ENCODE measurements at regions not wholly inside any gene's neighbourhood (a gene's known extent, or its start where the extent isn't known, plus 50 kb on each side); places are given as distances from the start of the nearest gene placed in this dataset.

DNA sequence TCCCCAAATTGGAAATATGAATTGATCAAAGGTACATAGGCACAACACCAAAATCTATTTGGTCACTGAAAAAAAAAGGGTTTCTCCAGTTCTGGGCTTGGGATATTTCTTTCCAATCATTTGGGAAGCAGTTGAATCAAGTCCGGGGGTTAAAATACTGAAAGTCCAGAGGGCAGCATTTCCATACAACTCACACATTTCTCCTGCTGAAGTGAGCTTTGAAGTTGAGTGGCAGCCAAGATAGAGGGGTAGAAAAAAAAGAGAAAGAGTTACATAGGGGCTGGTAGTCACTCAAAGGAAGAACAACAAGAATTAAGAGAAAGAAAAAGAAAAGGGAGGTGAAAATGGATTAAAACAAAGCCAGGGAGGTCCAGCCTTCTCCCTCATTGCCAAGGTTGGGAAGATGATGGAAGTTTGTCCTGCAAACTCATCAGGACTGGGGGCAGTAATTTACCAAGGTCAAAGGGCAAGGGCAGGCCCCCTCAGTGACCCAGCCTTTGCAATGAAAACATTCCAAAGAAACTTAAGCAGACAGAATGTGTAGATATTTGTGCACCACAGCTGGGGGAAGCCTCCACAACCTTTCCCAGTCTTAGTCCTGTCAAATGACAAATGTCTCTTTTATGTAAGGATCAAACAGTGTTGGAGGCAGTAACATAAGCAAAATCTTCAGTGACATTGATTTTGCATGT, 525.3 kb upstream of the JARID2 start (continued):
- TF ChIP-seq, protein P1, sequence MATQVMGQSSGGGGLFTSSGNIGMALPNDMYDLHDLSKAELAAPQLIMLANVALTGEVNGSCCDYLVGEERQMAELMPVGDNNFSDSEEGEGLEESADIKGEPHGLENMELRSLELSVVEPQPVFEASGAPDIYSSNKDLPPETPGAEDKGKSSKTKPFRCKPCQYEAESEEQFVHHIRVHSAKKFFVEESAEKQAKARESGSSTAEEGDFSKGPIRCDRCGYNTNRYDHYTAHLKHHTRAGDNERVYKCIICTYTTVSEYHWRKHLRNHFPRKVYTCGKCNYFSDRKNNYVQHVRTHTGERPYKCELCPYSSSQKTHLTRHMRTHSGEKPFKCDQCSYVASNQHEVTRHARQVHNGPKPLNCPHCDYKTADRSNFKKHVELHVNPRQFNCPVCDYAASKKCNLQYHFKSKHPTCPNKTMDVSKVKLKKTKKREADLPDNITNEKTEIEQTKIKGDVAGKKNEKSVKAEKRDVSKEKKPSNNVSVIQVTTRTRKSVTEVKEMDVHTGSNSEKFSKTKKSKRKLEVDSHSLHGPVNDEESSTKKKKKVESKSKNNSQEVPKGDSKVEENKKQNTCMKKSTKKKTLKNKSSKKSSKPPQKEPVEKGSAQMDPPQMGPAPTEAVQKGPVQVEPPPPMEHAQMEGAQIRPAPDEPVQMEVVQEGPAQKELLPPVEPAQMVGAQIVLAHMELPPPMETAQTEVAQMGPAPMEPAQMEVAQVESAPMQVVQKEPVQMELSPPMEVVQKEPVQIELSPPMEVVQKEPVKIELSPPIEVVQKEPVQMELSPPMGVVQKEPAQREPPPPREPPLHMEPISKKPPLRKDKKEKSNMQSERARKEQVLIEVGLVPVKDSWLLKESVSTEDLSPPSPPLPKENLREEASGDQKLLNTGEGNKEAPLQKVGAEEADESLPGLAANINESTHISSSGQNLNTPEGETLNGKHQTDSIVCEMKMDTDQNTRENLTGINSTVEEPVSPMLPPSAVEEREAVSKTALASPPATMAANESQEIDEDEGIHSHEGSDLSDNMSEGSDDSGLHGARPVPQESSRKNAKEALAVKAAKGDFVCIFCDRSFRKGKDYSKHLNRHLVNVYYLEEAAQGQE (IDR thresholded peaks at IDR 0.05; ENCODE audit: low read depth, low read length): no peak
- no peak for TF ChIP-seq JUND (IDR thresholded peaks at IDR 0.05; ENCODE audit: low read depth, low read length)
- no peak for TF ChIP-seq POLR2AphosphoS2 (IDR thresholded peaks at IDR 0.05; ENCODE audit: low read depth, low read length)
- peak; percentile 25; the same call in 1 of the 2 replicates for TF ChIP-seq NR2C1 (IDR thresholded peaks at IDR 0.05)
- TF ChIP-seq ZNF622 (IDR thresholded peaks at IDR 0.05): no peak
- TF ChIP-seq STAT1 (conservative IDR thresholded peaks at IDR 0.05): no peak
- no peak for TF ChIP-seq BMI1 (IDR thresholded peaks at IDR 0.05; ENCODE audit: borderline replicate concordance)
- TF ChIP-seq EGR1 (IDR thresholded peaks at IDR 0.05; ENCODE audit: borderline replicate concordance in 1 of 2, low read depth in 2 of 2, low read length in 2 of 2): no peak
- no peak for TF ChIP-seq ZSCAN29 (IDR thresholded peaks at IDR 0.05)
- TF ChIP-seq SMAD5 (IDR thresholded peaks at IDR 0.05; ENCODE audit: low read depth): no peak

Measured in GM12878 (cell line).